ENCODE measurements at regions not wholly inside any gene's neighbourhood (a gene's known extent, or its start where the extent isn't known, plus 50 kb on each side); places are given as distances from the start of the nearest gene placed in this dataset.
"Not testable (repeated sequence)": the region's sequence is repeated elsewhere in the genome, so short reads cannot be mapped to it uniquely, and the experiment has no call there.

DNA sequence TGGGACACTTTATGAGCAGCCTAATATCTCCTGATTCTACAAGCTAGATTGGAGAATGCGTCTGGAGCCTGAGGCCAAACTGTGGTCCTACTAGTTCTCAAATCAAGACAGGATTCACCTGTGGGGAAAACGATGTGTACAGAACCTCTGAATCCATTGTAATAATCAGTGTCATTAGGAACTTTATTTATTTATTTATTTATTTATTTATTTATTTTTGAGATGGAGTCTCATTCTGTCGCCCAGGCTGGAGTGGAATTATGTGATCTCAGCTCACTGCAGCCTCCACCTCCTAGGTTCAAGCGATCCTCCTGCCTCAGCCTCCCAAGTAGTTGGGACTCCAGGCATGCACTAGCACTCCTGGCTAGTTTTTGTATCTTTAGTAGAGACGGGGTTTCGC, 52.6 kb upstream of the KIF26B start:
- not testable (repeated sequence) for DNase-seq (ENCODE audit: extremely low read depth, low read depth)

DNA sequence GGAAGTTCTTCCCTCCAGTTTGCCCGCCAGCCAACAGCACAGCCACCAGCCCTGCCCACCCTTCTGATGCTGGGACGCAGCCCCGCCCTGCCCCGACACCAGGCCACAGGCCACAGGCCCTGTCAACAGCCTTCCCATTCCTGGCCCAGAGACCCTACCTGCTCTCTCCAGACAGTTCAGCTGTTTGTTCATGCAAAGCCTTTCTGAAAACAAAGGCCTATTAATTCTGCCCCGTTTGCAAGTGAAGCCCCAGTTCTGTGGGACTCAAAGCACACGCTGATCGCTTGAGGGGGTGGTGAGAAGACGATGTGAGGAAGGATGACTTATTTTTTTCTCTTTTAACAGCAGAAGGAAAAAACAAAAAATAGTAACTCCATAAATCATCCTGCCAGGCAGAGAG, 55.4 kb upstream of the KIF26B start:
- no peak for DNase-seq (ENCODE audit: extremely low read depth, low read depth)

DNA sequence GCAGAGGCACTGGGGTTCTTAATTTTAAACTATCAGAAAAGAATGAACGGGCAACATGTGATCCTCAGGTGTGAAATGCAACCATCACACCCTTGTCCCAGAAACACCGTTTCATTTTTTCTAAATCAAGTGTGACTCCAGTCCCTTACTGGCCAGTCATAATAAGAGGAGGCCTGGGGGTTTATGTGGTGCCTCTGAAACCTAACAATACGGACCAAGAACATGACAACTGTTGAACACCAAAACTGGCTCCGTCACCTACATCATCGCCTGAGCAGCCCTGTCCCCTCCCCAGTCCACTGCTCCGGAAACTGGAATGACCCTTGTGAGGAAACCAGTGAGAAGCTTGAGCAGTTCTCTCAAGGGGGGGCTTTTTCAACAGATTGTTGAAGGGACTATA, 55.9 kb upstream of the KIF26B start:
- DNase-seq (ENCODE audit: extremely low read depth, low read depth): no peak

DNA sequence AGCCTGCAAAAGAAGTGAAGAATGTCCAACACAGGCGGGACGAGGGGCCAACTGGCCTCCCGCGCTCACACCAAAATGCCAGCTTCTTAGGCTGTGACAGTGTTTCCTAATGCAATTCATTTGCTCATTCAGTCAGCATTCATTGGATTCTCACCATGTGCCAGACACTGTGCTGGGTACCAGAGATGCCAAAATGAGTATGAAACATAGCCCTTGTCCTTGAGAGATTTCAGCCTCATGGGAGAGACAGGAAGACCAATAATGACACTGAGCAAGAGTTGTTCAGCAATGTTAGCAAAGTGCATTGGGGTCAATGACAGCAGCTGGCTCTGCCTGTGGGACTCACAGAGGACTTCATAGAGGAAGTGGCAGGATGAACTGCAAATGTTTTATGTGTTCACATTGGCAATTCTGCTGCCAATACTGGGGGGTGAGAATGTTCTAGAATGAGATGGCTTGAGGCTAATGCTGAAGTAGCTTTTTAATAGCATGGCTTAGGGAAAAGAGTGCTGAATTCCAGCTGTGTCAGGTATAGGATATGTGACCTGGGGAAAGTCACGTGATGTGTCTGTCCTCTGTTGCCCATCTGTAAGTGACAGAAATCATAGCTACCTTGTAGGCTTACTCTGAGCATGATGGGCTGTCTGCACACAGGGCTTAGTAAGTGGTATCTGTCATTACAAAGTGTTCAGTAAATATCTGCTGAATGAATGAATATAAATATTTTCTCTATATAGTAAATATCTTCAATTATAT, 58.3 kb upstream of the KIF26B start:
- no peak for DNase-seq (ENCODE audit: extremely low read depth, low read depth)

DNA sequence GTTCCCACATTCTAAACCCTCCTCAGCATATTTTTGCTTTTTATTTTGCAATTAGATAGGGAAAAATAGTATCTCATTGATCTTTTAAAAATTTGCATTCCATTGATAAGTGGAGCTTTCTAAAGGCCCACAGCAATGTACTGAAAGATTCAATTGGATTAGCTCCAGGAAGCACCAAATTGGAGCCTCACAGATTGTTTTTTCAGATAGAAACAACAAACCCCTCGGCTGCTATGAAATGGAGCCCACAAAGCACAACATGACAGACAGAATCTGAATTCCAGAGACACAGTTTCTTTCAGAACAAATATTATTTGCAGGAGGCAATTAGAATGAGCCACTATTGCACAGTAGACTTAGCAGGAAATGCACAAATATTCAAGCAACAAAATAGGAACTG, 58.9 kb upstream of the KIF26B start:
- DNase-seq (ENCODE audit: extremely low read depth, low read depth): no peak

DNA sequence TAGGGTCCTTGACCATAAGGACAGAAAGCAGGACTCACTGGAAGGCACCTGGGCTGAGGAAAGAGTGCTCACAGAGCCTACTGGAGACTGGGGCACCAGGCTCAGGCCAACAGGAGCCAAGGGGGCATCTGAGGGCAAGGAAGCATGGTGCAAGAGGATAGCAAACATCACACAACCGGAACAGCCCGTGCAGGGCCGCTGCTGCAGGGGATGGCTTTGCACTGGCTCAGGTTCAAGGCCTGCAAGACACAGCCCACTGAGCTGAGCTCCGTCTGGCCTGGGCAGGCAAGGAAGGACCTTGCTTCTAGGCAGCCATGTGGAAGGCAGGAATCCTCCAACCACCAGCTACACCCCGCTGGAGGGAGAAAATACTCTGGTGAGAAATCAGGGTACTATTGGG, 59.8 kb upstream of the KIF26B start:
- no peak for DNase-seq (ENCODE audit: extremely low read depth, low read depth)

DNA sequence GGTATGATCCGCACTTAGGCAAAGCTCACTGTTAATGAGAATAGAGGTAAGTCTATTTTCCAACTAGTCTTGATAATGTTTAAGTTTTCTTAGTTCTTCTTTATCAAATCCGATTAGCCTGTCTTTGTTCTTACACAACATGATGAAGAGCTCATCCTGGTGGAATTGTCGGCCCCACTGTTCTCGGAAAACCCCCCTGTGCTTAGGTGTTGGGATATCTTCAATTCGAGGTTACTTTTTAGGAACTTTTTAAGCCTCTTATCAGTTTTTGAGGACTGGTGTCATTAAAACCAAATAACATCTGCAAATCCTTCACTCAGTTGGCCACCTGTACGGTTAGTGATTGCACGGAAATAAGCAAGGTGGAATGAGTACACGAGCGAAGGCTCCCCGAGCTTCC, 60.7 kb upstream of the KIF26B start:
- no peak for DNase-seq (ENCODE audit: extremely low read depth, low read depth)

DNA sequence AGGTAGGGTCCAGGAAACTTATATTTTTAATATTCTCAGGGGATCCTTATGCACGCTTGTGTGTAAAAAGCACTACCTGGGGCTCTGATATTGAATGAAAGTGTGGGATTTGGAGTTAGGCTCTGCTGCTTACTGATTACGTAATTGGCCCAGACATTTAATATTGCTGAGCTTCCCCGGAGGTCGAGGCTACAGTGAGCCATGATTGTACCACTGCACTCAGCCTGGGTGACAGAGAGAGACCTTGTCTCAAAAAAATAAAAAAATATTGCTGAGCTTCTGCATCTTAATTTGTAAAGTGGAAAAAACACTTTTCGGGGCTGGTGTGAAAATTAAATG, 62.2 kb upstream of the KIF26B start:
- no peak for DNase-seq (ENCODE audit: extremely low read depth, low read depth)

DNA sequence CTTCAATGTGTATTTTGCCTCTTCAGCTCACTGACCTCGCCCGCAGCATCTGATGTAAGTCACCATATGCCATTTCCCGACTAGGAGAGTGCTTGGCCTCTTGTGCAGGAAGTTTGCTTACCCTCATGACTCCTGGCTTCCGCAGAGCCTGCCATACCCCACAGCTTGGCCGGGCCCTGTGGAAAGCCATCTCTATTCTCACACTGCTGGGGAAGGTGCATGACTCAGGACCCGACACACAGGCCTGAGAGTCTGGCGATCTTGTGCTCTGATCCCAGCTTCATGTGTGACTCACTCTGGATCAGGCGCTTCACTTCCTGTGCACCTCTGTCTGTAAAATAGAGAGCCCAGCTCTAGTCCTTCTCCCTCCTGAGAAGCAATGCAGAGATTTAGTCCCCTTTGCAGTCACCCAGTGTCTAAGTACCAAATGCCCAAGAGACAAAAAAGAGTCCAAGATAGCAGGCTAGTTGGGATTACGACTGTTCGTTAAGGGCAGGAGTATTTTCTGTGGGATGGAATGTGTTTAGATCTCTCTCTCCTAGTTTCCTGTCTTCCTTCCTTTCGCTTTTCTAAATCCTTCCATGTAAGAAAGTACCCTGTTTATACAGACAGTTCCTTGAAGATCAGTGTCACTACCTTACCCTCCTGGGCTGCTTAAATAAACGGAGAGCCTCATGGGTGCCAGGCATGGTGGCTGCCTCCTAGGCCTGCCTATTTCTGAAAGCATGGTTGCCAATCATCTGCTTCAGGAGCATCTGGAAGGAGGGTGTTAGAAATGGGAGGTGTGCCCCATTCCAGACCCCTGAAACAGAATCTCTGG, 62.8 kb upstream of the KIF26B start:
- DNase-seq (ENCODE audit: extremely low read depth, low read depth): peak; percentile 76

DNA sequence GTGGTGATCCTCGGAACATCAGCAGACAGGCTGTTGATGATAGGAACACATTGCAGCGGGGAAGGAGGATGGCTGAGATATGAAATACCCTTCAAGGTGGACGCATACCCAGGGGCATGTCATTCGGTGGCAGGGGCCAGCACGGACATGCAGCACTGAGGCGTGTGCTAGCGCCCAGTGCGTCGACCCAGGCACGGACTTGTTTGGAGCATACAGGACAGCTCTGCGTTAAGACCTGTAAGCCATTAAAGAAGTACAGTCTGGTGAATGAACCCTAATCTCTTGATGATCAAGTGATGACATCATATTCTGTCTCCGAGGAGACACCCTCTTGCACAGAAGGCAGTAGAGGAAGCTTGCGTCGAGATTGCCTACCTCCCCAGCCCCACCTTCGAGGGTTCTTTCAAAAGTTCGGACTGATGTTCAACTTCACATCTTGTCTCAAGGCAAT, 63.6 kb upstream of the KIF26B start:
- no peak for DNase-seq (ENCODE audit: extremely low read depth, low read depth)

DNA sequence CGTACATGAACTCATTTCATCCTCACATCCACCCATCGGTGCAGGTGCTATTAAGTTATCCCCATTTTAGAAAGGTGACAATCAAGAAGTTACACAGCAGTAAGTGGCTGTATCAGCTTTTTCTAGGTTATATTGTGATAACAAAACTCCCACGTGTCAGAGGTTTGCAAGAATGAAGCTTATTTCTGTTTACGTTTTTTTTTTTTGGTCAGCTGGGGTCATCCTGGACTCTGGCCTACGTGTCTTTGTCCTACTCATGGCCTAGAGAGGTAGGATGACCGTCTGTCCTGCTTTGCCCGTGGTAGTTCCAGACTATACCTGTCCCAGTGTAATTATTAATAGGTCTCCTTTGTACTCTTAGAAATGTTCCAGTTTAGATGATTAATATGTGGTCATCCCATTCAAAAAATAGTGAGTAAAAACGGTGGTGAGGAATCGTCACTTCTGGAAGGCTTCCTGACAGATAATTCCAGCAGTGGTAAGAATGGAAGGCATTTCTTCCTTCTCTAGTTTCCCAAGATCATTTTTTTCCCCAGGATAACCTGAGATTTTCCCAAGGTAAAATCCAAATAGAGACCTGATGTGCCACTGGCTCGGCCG, 64.2 kb upstream of the KIF26B start:
- no peak for DNase-seq (ENCODE audit: extremely low read depth, low read depth)

DNA sequence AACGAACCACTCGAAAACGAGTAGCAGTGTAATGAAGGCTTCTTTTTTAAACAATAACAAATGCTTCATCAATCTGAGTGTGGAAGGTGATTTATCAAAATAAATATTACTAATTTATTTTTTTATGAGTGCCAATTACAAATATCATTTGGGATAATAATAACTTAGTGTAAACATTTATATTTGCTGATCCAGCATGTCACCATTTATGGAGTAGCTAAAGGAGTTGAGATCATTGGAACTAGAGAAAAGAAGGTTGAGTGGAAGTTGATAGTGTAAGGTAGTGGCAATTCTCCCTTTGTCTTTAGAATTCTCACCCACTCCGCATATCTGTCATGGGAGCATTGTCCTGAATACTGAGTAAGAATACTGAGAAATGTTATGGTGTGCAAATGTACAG, 67.1 kb upstream of the KIF26B start:
- no peak for DNase-seq (ENCODE audit: extremely low read depth, low read depth)

DNA sequence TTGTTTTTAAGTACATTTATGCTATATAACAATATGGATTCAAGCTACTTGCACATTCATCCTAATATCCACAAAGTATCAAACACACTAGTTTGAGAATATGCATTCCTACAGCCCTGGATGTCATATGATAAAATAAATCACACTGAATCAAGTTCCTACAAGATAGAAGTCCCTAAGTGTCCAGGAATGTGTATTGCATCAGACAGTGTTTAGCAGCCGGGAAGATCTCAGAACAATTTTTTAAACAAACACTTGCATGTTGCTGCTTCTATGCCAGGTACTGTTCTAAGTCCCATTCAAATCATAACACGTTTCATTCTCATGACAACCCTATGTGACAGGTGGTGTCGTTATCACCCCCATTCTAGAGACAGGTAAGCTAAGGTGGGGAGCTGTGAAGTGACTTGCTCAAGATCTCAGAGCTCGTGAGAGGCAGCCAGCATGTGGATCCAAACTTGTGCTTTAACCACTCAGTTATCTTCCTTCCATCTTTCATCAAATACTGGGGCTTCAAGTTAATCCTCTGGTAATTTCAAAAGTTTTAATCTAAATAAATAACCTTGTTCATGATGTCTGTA, 68.3 kb upstream of the KIF26B start:
- no peak for DNase-seq (ENCODE audit: extremely low read depth, low read depth)

DNA sequence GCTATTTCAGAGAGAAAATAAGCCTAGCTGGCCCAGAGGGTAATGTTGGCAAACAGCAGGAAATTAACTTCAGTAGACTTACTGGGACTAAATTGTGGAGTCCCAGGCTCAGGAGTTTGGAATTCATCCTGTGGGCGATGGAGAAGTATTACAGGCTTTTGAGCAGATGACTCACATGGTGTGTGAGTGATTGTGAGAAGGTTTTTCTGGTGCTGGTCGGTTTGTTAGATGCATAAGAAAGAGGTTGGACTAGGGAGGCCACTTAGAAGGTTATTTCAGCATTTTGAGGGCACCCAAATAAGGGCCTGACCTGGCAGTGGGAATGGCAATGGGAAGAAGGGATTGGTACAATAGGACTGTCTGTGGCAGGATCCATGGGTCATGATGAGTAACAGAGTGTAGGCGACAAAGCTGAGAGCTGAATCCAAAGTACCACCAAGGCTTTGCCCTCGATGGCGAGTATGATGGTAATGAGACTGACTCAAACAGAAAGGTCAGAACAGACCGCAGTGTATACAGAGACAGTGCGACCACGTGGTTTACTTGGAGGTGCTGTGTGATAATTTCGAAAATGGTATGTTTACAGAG, 69.2 kb upstream of the KIF26B start:
- DNase-seq (ENCODE audit: extremely low read depth, low read depth): no peak

DNA sequence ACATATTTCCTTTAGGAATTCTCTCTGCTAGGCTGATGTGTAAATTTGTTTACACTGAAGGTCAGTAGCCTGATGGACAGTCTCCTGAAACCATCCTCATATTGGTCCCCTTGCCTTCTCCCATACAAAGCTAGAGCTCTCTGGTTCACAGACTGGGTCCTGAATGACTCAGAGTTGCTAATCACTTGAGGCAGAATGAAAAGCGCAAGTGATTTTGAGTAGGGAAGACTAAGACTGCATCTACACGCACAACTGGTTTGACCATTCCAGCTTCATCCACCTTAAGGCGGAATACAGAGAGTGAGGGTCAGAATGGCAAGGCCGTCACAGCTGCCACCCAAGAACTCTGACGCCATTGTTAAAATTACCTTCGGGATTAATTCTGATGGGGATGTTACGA, 70.2 kb upstream of the KIF26B start:
- DNase-seq (ENCODE audit: extremely low read depth, low read depth): no peak

DNA sequence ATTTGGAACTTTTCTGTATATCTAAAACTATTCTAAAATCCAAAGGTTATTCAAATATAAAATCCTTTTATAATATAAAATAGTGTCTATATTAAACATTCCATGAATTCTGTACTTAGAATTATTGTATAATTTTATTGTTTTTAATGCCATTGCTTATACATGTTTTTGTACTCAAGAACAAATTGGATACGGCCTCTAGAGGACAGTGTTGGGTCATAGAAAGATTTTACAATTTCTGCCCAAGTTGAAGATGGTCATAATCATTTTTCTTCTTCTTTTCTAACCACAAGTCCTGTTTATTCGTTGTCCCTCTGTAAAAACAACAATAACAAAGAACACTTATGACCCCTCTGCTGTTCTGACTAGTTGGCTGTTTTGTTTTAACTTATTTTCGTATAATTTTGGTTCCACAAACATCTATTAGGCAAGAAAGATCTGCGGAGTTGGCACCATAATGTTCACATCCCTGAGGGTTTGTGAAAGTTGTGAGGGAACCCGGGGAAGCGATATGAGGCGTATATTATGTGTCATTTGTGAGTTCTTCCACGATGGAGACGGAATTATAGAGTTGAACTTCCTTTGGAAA, 75.7 kb upstream of the KIF26B start:
- peak; percentile 44 for DNase-seq (ENCODE audit: extremely low read depth, low read depth)

DNA sequence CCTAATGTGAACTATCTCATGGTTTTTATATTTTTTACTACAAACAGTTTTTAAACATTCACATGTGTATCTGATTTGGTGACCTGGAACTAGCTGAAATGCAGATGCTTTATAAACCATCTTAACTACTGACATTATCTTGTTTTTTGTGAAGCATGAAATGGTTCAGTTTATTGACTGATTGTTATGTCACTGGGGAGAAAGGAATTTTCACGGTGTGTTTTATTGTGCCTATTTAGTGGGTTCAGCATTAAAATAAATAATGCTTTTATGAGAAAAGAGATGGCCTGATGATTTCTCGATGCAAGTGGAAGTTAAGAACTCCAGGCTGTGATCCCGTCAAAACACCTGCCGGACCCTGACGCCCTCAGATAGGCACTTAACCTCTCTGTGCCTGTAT, 79.9 kb upstream of the KIF26B start:
- no peak for DNase-seq (ENCODE audit: extremely low read depth, low read depth)

DNA sequence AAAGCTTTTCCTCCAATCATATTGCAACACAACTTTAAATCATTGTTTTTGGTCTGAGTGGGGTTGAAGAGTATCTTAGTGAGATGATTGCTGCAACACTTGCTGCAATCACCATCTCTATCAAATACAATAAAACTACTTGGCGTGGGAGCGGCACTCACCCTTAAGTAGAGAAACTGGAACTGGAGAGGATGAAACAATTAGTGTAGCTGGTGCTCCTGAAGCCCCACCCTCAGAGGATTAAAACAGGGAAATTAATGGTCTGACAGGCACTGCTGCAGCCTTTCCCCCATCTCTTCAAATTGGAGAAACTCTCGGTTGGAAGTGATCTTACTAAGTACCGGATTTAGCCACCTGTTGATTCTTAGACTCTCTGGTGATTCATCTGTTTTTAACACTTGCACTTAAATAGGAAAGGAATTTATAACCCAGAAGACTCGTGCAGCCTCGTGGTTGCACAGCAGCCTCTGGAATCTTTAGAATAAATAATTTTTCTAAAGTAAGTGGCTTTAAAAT, 80.5 kb upstream of the KIF26B start:
- no peak for DNase-seq (ENCODE audit: extremely low read depth, low read depth)

DNA sequence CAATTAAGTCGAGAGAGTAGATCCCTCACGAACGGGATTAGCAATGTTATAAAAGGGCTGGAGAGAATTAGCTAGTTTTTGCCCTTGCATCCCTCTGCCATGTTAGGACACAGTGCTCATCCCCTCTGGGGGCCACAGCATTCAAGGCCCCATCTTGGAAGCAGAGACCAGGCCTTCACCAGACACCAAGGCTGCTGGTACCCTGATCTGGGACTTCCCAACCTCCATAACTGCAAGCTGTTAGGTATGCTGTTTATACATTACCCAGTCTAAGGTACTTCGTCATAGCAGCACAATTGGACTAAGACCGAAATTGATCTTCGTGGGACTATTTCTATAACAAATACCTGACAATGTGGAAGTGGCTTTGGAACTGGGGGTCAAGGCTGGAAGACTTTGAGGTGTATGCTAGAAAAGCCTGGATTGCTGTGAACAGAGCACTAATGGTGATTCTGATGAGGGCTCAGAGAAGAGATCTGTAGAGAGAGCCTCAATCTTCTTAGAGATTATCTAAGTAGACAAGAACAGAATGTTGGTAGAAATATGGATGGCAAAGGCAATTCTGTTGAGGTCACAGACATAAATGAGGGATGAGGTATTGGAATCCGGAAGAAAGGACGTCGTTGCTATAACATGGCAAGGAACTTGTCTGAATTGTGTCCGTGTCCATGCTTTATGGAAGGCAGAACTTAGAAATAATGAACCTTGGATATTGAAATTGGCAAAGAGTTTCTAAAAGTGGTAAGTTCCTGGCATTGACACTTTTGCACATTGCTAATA, 83.8 kb upstream of the KIF26B start:
- DNase-seq (ENCODE audit: extremely low read depth, low read depth): no peak

DNA sequence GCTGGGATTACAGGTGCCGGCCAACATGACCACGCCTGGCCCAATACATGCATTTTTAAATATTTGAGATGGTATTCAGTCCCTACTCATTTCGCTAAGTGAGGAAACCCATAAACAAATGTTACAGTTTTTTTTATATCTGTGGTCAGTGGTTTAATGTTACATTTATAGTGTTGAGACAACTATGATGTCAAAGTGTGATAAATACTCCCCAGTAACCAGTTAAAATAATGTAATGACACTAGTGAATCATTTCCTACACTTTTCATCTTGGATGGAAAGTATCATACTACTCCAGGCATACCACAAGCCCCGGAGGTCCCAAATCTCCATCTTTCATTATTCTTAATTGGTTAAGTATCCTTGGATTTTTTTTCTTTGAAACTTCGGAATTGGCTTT, 87.5 kb upstream of the KIF26B start:
- no peak for DNase-seq (ENCODE audit: extremely low read depth, low read depth)
